ENCODE measurements at regions not wholly inside any gene's neighbourhood (a gene's known extent, or its start where the extent isn't known, plus 50 kb on each side); places are given as distances from the start of the nearest gene placed in this dataset.
A peak's percentile ranks its signal among the peaks of the same experiment; 100 is the strongest.

DNA sequence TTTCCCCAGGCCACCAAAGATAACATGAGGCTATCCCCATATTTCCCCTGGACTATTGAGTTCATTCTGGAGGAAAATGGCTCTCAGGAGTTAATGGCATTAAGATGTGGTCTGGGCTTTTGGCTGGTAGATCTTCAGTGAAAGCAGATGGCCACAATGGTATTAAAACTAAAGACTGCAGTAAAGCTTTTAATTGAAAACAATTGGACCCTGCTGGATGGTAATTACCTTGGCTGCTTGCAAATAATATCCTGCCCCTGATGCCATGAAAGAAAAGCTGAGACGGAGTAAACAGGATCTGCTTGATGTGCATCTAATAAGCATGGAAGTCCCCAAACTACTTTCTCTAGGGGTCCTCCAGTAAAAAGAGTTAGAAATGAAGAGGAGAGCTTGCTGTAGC lies 255.8 kb downstream of the QKI start:
- DNase-seq: no peak
- Histone ChIP-seq H3K4me1 (peaks cover 4% of the 10 kb centered on the region), H3K36me3 (no peaks in the 10 kb centered on the region), H3K4me3 (no peak overlapping the region), H3K27me3 (ENCODE audit: low read depth) (no peaks in the 10 kb centered on the region), H3K9me3 (replicated peaks) (no peaks in the 10 kb centered on the region), H3K27ac (replicated peaks) (no peak overlapping the region)
- TF ChIP-seq, protein P1, sequence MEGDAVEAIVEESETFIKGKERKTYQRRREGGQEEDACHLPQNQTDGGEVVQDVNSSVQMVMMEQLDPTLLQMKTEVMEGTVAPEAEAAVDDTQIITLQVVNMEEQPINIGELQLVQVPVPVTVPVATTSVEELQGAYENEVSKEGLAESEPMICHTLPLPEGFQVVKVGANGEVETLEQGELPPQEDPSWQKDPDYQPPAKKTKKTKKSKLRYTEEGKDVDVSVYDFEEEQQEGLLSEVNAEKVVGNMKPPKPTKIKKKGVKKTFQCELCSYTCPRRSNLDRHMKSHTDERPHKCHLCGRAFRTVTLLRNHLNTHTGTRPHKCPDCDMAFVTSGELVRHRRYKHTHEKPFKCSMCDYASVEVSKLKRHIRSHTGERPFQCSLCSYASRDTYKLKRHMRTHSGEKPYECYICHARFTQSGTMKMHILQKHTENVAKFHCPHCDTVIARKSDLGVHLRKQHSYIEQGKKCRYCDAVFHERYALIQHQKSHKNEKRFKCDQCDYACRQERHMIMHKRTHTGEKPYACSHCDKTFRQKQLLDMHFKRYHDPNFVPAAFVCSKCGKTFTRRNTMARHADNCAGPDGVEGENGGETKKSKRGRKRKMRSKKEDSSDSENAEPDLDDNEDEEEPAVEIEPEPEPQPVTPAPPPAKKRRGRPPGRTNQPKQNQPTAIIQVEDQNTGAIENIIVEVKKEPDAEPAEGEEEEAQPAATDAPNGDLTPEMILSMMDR (IDR thresholded peaks at IDR 0.05; ENCODE audit: borderline replicate concordance): no peak
- intact Hi-C loops (cut with micrococcal nuclease): no loop called here

DNA sequence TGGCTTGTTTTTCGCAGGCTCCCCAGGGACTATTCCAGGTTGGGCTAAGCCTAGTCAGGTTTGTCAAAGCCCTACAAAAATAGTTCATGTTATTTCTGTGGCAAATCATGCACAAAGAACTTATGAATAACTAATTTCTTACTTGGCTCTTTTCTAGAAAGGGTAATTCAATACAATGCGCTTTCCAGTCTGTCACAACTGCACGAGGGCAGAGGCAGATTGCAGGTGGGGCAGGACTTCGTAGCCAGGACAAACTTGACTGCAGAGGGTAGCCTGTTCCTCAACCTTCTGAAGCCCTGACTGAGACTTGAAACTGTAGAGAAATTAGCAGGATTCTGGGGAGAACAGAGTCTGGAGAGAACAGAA lies 253.5 kb downstream of the QKI start:
- Histone ChIP-seq H3K36me3 (no peaks in the 10 kb centered on the region), H3K27me3 (ENCODE audit: low read depth) (no peaks in the 10 kb centered on the region), H3K27ac (replicated peaks) (peak overlapping the region; percentile 23), H3K9me3 (replicated peaks) (no peaks in the 10 kb centered on the region), H3K4me1 (peaks cover 4% of the 10 kb centered on the region), H3K4me3 (no peak overlapping the region)
- intact Hi-C loops (cut with micrococcal nuclease): no loop called here
- TF ChIP-seq, protein P1 (IDR thresholded peaks at IDR 0.05; ENCODE audit: borderline replicate concordance): no peak
- no peak for DNase-seq

DNA sequence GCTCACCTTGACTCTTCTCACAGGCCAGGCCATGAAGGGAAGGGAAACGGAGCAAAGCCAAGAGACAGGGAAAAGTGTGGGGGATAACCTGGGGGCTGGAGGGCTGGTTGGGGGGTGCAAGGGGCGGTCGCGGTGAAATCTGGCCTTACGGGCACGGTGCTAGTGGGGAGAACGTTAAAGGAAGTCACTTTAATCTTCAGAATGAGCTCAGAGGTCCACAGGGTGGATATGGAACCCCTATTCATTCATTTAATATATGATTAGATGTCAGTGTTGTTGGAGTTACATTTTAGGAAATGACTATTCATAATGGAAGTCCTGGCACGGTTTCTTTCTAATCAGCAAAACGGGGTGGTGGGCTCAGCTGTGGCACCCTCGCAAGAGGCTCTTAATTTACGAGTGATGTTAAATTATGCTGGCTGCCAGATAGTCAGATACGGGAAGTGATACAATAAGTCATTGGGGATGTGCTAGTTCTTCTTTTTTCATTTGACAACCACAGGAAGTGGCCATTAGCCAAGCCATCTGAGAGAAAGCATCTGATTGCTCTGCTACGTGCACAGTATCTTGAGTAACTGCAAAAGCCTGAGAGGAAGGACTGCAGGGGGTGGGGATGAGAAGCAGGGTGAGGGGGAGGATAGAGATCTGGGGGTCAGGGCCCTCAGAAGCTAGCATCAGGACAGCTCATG lies 253.0 kb downstream of the QKI start:
- DNase-seq: no peak
- Histone ChIP-seq H3K36me3 (no peaks in the 10 kb centered on the region), H3K27me3 (ENCODE audit: low read depth) (no peaks in the 10 kb centered on the region), H3K9me3 (replicated peaks) (no peaks in the 10 kb centered on the region), H3K4me1 (peaks cover 4% of the 10 kb centered on the region), H3K4me3 (no peak overlapping the region), H3K27ac (replicated peaks) (peak overlapping the region; percentile 23)
- TF ChIP-seq, protein P1 (IDR thresholded peaks at IDR 0.05; ENCODE audit: borderline replicate concordance): no peak
- intact Hi-C loops (cut with micrococcal nuclease): no loop called here

DNA sequence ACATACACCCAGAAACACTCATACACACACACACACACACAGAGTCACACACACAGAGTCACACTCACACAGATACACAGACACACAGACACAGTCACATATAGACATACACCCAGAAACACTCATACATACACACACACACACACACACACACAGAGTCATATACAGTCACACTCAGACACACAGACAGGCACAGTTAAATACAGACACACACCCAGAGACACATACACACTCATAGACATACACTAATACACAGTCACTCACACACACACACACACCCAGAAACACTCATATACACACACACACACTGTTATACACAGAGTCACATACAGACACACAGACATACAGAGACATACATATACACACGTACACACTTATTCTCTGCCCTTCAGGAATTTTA lies 250.9 kb downstream of the QKI start:
- Histone ChIP-seq H3K9me3 (replicated peaks) (no peaks in the 10 kb centered on the region), H3K4me1 (peaks cover 18% of the 10 kb centered on the region), H3K27me3 (ENCODE audit: low read depth) (no peaks in the 10 kb centered on the region), H3K4me3 (no peak overlapping the region), H3K27ac (replicated peaks) (no peak overlapping the region), H3K36me3 (no peaks in the 10 kb centered on the region)
- intact Hi-C loops (cut with micrococcal nuclease): no loop called here
- TF ChIP-seq, protein P1 (IDR thresholded peaks at IDR 0.05; ENCODE audit: borderline replicate concordance): no peak
- no peak for DNase-seq

DNA sequence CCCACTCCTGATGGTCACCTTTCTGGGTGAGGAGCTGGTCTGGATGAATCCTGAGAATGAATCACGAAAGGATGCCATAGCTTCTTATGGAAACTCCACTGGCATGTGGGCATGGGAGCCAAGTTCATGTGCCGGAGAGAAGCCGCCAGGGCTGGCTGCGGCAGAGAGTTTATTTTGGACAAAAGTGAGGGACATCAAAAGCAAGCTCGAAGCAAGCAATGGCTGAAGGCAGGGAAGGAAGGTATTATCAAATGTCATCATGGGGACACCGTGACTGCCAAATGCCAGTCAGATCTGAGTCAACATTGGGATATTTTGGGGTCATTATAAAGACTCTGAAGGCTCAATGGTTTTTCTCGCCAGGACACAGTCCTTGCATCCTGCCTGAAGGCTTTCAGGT lies 249.1 kb downstream of the QKI start:
- intact Hi-C loops (cut with micrococcal nuclease): no loop called here

More for the DNA sequence above, 249.1 kb downstream of the QKI start:
- TF ChIP-seq, protein P1 (IDR thresholded peaks at IDR 0.05; ENCODE audit: borderline replicate concordance): no peak
- Histone ChIP-seq H3K27me3 (ENCODE audit: low read depth) (no peaks in the 10 kb centered on the region), H3K27ac (replicated peaks) (no peak overlapping the region), H3K36me3 (no peaks in the 10 kb centered on the region), H3K9me3 (replicated peaks) (no peaks in the 10 kb centered on the region), H3K4me3 (no peak overlapping the region), H3K4me1 (peaks cover 18% of the 10 kb centered on the region)
- no peak for DNase-seq

All from left ventricle myocardium inferior (tissue), 1 donor.